NB4 (cell line): ENCODE measurements at regions not wholly inside any gene's neighbourhood (a gene's known extent, or its start where the extent isn't known, plus 50 kb on each side); places are given as distances from the start of the nearest gene placed in this dataset.

Source experiments
- DNase-seq: peaks from one replicate; pipeline ENCODE4 v3.0.0; 2010; ENCODE audit warnings: low read depth
- H3K4me3 ChIP-seq: one replicate; pipeline ENCODE4 v1.5.1; 2011; ENCODE audit warnings: mild to moderate bottlenecking, low read depth, low read length, moderate library complexity
- CTCF ChIP-seq: IDR thresholded peaks from one replicate; pipeline ENCODE4 v1.5.1; 2012; ENCODE audit warnings: low read depth, low read length
- MAX ChIP-seq: IDR thresholded peaks from 2 replicates; pipeline ENCODE4 v1.6.1; 2011; ENCODE audit warnings: low read depth, low read length
- MYC ChIP-seq: IDR thresholded peaks from 2 replicates; pipeline ENCODE4 v1.6.1; 2011; ENCODE audit warnings: low read depth, low read length
- POLR2A ChIP-seq: IDR thresholded peaks from 2 replicates; pipeline ENCODE4 v1.6.1; 2011; ENCODE audit warnings: mild to moderate bottlenecking; ENCODE audit not compliant: insufficient read length; ENCODE audit errors: extremely low read depth

GRCh38 chr2:145029081-145029480 lies 509.2 kb upstream of the ZEB2 start:
- DNase-seq = no peak
- TF ChIP-seq POLR2A = no peak
- no peak for TF ChIP-seq MYC
- TF ChIP-seq CTCF = no peak
- H3K4me3 ChIP-seq = no peak overlapping the region

- DNase-seq = no peak
- no peak overlapping the region for H3K4me3 ChIP-seq
Observed at GRCh38 chr2:145028101-145028920, 508.4 kb upstream of the ZEB2 start.

GRCh38 chr2:145026456-145027455 lies 506.8 kb upstream of the ZEB2 start:
- no peak for TF ChIP-seq POLR2A
- TF ChIP-seq CTCF = no peak
- DNase-seq = no peak
- H3K4me3 ChIP-seq = no peak overlapping the region

More at GRCh38 chr2:145028101-145028920, 508.4 kb upstream of the ZEB2 start:
- no peak for TF ChIP-seq MYC

- no peak for DNase-seq
- H3K4me3 ChIP-seq = no peak overlapping the region
- no peak for TF ChIP-seq MAX
- TF ChIP-seq POLR2A = no peak
- TF ChIP-seq MYC = no peak
- TF ChIP-seq CTCF = no peak
Observed at GRCh38 chr2:145025382-145025781, 505.5 kb upstream of the ZEB2 start.

- no peak for TF ChIP-seq POLR2A
- H3K4me3 ChIP-seq = no peak overlapping the region
- no peak for DNase-seq
Observed at GRCh38 chr2:145023334-145023934, 503.5 kb upstream of the ZEB2 start.

GRCh38 chr2:145022666-145023333 lies 502.9 kb upstream of the ZEB2 start:
- no peak overlapping the region for H3K4me3 ChIP-seq
- no peak for DNase-seq
- TF ChIP-seq CTCF = no peak
- no peak for TF ChIP-seq MAX
- no peak for TF ChIP-seq MYC
- no peak for TF ChIP-seq POLR2A
